ENCODE measurements at regions not wholly inside any gene's neighbourhood (a gene's known extent, or its start where the extent isn't known, plus 50 kb on each side); places are given as distances from the start of the nearest gene placed in this dataset.
"Not testable (repeated sequence)": the region's sequence is repeated elsewhere in the genome, so short reads cannot be mapped to it uniquely, and the experiment has no call there.

DNA sequence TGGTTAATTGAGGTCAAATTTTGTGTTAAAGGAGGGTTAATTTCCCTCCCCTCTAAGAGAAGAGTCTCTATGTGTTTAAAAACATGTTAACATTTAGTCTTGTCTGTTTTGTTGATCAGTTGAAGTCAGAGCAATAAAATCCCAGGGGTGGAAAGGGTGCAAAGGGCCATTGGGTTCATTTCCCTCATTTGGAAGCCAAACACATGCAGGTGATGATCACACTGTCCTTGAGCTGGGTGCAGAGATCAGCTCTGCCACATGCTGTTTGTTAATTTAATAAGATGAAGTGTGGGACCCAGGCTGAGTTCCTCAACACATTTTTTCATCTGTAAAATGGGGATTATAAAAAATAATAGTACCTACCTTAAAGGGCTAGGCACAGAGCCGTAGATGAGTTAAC is 260.9 kb downstream of the LPIN1 start:
- intact Hi-C loops (cut with micrococcal nuclease), result loop anchor here (5.0 kb wide), 3 partner anchors 285 to 850 kb away; partner anchors contain the start of gene TRIB2
- DNase-seq (ENCODE audit: low spot score), result no peak
- Mint-ChIP-seq H3K36me3 (ENCODE audit: low read depth) (no peaks in the 10 kb centered on the region), H3K4me3 (ENCODE audit: low read depth) (no peak overlapping the region), H3K27ac (no peak overlapping the region), H3K9me3 (peaks cover 1% of the 10 kb centered on the region), H3K4me1 (ENCODE audit: low read depth) (peaks cover 10% of the 10 kb centered on the region), H3K27me3 (ENCODE audit: low read depth) (peaks cover 41% of the 10 kb centered on the region)

DNA sequence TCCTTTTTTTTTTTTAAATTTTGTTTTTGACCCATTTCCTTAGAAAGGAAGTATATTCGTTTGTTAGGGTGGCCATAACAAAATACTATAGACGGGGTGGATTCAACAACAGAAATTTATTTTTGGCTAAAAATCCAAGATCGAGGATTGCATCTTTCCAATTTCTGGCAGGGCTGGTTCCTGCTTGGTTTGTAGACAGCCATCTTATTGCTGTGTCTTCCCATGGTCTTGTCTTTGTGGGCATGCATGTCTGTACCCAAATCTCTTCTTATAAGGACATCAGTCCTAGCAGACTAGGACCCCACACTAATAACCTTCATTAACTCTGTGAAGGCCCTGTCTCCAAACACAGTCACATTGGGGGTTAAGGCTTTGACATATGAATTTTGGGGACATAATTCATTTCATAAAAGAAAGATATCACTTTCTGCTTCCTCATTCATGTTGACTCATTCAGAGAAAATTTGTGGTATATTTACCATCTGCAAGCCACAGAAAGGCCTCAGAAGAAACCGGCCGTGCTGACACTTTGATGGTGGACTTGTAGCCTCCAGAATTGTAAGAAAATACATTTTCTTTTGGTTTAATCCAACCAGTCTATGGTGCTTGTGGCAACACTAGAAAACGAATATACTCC is 262.1 kb downstream of the LPIN1 start:
- H3K36me3 Mint-ChIP-seq (ENCODE audit: low read depth), result no peaks in the 10 kb centered on the region
- intact Hi-C loops (cut with micrococcal nuclease), result loop anchor here (5.0 kb wide), 3 partner anchors 284 to 849 kb away; partner anchors contain the start of gene TRIB2
- no peak overlapping the region for H3K4me3 Mint-ChIP-seq (ENCODE audit: low read depth)
- H3K27ac Mint-ChIP-seq, result no peak overlapping the region
- peaks cover 10% of the 10 kb centered on the region for H3K4me1 Mint-ChIP-seq (ENCODE audit: low read depth)
- no peaks in the 10 kb centered on the region for H3K9me3 Mint-ChIP-seq
- DNase-seq (ENCODE audit: low spot score), result no peak
- peaks cover 37% of the 10 kb centered on the region for H3K27me3 Mint-ChIP-seq (ENCODE audit: low read depth)

DNA sequence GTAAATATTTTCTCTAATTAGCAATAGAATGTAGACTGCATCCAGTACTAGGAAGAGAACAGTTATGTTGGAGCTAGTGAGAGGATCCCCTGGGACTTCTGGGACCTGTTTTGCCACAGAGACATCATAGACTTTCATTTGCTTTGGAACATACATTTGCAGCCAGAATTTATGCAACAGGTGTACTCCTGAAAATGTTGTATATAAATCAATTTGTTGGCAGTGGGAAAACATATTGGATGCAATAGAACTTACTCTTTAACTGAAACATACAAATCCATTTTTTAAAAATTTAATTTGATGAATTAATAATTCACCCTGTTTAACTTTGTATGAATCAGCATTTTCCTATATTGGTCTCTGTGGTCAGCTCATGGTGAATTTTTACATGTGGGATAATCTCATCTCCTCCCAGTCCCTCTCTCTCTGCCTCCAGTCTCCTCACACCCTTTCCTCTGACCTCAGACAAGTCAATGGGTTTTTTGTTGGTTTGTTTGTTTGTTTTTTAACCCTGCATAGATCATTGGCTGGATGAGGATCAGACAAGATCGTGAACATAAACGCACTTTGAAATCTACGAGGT is 263.0 kb downstream of the LPIN1 start:
- DNase-seq (ENCODE audit: low spot score), result no peak
- Mint-ChIP-seq H3K4me3 (ENCODE audit: low read depth) (no peak overlapping the region), H3K27me3 (ENCODE audit: low read depth) (peaks cover 37% of the 10 kb centered on the region), H3K27ac (no peak overlapping the region), H3K9me3 (no peaks in the 10 kb centered on the region), H3K4me1 (ENCODE audit: low read depth) (peaks cover 10% of the 10 kb centered on the region), H3K36me3 (ENCODE audit: low read depth) (no peaks in the 10 kb centered on the region)
- intact Hi-C loops (cut with micrococcal nuclease), result loop anchor here (5.0 kb wide), 3 partner anchors 283 to 848 kb away; partner anchors contain the start of gene TRIB2

DNA sequence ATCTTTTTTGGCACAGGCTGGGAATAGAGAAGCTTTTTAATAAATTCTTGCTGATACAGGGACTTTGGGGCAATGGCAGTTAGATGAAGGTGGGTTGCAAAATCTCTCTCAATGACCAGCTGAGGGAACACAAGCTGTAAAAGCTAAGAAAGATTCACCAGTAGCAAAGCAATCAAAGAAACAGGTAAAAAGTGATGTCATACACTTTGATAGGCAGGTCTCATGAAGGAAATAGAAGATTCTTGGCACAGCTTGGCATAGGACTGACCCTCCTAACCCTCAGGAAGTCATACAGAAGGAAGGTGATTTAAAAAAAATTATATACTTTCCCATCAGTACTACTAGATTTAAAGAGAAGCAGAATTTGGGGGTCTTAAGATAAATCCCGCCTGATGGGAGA is 263.6 kb downstream of the LPIN1 start:
- no peak for DNase-seq (ENCODE audit: low spot score)
- no peak overlapping the region for H3K4me3 Mint-ChIP-seq (ENCODE audit: low read depth)
- no peak overlapping the region for H3K27ac Mint-ChIP-seq
- H3K27me3 Mint-ChIP-seq (ENCODE audit: low read depth), result peaks cover 37% of the 10 kb centered on the region
- H3K36me3 Mint-ChIP-seq (ENCODE audit: low read depth), result no peaks in the 10 kb centered on the region
- peaks cover 8% of the 10 kb centered on the region for H3K4me1 Mint-ChIP-seq (ENCODE audit: low read depth)
- H3K9me3 Mint-ChIP-seq, result no peaks in the 10 kb centered on the region
- intact Hi-C loops (cut with micrococcal nuclease), result no loop called here

DNA sequence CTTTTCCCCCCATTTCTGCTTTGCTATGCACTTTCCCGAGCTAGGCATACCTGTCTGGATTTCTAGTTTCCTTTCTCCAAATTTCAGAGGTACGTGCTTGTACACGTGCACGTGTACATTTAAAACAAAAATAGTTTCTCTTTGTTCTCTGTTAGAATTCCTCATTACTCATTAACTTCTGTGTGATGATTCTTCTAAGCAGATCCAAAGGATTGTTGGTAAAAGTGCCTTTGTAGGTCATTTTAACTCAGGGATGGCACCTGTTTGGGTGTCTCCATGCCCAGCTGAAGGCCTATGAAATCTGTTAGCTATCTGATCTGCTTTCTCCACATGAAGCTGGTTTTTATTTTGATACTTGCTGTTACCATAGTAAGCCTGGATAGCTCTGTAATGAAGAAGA is 264.3 kb downstream of the LPIN1 start:
- Mint-ChIP-seq H3K27ac (no peak overlapping the region), H3K27me3 (ENCODE audit: low read depth) (peaks cover 37% of the 10 kb centered on the region), H3K36me3 (ENCODE audit: low read depth) (no peaks in the 10 kb centered on the region), H3K4me3 (ENCODE audit: low read depth) (no peak overlapping the region), H3K9me3 (no peaks in the 10 kb centered on the region), H3K4me1 (ENCODE audit: low read depth) (peaks cover 5% of the 10 kb centered on the region)
- intact Hi-C loops (cut with micrococcal nuclease), result no loop called here
- DNase-seq (ENCODE audit: low spot score), result no peak

DNA sequence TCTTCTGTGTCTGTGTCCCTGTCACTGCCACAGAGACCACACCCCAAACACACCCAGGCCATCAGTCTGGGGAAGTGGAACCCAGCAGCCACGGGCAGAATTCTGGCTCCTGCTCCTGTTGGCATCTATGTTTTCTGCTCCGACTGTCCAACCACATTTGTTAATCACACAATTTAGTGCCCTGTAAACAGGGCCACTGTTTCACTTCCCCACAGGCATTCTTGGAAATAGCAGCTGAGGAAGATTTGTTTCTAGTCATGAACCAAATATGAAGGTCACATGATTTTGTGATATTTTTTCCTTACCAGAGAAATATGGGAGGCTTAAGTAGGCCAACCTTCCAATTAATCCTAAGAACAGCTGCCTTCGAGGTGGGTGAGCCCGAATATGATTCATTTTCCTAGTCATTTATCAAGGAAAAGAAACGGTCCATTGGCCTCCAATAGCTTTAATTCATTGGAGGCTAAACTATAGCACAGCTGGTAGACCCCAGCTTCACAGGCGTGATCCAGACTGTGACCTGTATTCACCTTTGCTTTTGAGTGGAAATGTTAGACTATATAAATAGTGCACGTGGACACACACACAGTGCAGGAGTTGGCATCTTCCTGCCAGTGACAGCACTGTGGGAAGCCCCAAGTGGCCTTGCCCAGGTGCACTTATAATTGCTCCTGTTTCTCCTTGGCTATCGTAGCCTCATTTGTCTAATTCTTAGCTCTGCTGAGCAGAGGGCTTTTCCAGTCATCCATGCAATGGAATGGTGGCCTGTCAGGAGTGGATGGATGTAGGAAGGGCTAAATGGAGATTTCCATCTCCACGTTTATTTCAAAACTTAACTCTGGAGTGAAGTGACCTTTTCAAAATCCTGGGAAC is 267.9 kb downstream of the LPIN1 start:
- H3K27ac Mint-ChIP-seq, result no peak overlapping the region
- no peaks in the 10 kb centered on the region for H3K36me3 Mint-ChIP-seq (ENCODE audit: low read depth)
- peaks cover 38% of the 10 kb centered on the region for H3K27me3 Mint-ChIP-seq (ENCODE audit: low read depth)
- no peaks in the 10 kb centered on the region for H3K4me1 Mint-ChIP-seq (ENCODE audit: low read depth)
- intact Hi-C loops (cut with micrococcal nuclease), result no loop called here
- no peaks in the 10 kb centered on the region for H3K9me3 Mint-ChIP-seq
- DNase-seq (ENCODE audit: low spot score), result no peak
- no peak overlapping the region for H3K4me3 Mint-ChIP-seq (ENCODE audit: low read depth)

DNA sequence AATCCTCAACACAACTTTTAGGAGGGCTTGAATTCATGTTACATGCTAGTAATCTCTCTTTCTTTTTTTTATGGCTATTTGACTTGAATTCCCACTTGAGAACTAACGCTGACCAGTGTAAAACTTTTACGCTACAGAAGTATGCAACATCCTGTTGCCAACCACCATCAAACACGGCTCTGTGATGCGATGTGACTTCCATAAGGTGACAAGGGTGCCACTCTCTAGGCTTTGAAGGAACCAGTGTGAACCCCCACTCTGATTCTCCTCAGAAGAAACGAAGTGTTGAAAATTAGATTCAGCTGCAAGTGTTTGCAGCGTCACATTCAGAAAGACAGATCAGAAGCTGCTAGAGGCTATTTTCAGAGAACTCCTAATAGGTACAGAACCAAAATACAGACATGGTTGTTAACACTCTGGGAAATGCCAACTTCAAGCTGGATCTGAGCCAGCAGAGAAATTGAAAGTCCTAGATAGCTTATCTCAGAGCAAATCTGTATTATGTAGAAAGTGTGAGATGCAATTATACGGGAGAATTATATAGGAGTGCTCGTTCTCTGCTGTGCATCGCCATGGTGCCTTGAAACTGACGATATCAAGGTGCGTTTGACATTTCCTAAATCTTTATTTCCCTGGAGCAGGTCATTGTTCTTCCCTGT is 271.2 kb downstream of the LPIN1 start:
- Mint-ChIP-seq H3K4me1 (ENCODE audit: low read depth) (no peaks in the 10 kb centered on the region), H3K4me3 (ENCODE audit: low read depth) (no peak overlapping the region), H3K27ac (no peak overlapping the region), H3K27me3 (ENCODE audit: low read depth) (peaks cover 15% of the 10 kb centered on the region), H3K36me3 (ENCODE audit: low read depth) (no peaks in the 10 kb centered on the region), H3K9me3 (peaks cover 23% of the 10 kb centered on the region)
- intact Hi-C loops (cut with micrococcal nuclease), result no loop called here
- DNase-seq (ENCODE audit: low spot score), result no peak

DNA sequence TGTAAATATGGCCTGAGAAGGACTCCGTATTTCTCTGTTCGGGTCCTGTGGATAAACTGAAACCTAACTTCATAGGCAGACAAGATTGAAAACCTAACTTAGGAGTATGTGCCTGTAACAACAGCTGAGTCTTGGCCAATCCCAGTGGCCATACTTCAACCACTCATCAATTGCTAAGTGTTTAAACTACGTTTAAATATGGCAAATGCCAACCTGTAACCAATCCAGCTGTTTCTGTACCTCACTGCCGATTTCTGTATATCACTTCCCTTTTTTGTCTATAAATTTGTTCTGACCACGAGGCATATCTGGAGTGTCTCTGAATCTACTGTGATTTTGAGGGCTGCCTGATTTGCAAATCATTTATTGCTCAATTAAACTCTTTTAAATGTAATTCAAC is 272.3 kb downstream of the LPIN1 start:
- H3K36me3 Mint-ChIP-seq (ENCODE audit: low read depth); H3K4me3 Mint-ChIP-seq (ENCODE audit: low read depth); DNase-seq (ENCODE audit: low spot score); intact Hi-C loops (cut with micrococcal nuclease); H3K4me1 Mint-ChIP-seq (ENCODE audit: low read depth); H3K27ac Mint-ChIP-seq: not testable (repeated sequence)
- H3K9me3 Mint-ChIP-seq, result peaks cover 30% of the 10 kb centered on the region
- H3K27me3 Mint-ChIP-seq (ENCODE audit: low read depth), result peaks cover 18% of the 10 kb centered on the region

DNA sequence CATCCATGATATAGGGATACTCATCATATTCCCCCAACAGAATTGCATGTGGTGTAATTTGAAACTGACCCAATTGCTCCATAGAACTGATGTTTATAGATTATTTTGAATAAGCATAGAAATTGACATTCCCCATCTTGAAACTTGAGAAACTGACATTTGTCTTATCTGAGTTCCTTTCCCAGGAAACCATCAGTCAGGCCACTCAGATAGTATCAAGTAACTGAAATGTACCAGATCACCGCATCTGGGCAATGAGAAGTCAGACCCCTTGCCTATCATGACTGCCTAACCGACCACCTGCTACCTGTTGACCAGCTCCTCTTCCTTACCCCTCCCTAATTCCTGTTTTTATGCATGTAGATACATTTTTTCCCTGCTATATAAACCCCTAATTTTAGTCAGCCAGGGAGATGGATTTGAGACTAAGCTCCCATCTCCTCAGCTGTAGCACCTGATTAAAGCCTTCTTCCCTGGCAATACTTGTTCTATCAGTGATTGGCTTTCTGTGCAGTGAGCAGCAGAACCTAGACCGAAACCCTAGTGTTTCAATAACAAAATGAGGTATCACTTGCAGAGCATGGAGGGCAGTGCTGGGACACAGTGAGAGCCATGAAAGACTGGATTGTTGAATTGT is 274.5 kb downstream of the LPIN1 start:
- no peak for DNase-seq (ENCODE audit: low spot score)
- peaks cover 17% of the 10 kb centered on the region for H3K27me3 Mint-ChIP-seq (ENCODE audit: low read depth)
- H3K36me3 Mint-ChIP-seq (ENCODE audit: low read depth), result no peaks in the 10 kb centered on the region
- no peak overlapping the region for H3K27ac Mint-ChIP-seq
- no peak overlapping the region for H3K4me3 Mint-ChIP-seq (ENCODE audit: low read depth)
- H3K4me1 Mint-ChIP-seq (ENCODE audit: low read depth), result no peaks in the 10 kb centered on the region
- intact Hi-C loops (cut with micrococcal nuclease), result no loop called here
- H3K9me3 Mint-ChIP-seq, result peaks cover 30% of the 10 kb centered on the region

DNA sequence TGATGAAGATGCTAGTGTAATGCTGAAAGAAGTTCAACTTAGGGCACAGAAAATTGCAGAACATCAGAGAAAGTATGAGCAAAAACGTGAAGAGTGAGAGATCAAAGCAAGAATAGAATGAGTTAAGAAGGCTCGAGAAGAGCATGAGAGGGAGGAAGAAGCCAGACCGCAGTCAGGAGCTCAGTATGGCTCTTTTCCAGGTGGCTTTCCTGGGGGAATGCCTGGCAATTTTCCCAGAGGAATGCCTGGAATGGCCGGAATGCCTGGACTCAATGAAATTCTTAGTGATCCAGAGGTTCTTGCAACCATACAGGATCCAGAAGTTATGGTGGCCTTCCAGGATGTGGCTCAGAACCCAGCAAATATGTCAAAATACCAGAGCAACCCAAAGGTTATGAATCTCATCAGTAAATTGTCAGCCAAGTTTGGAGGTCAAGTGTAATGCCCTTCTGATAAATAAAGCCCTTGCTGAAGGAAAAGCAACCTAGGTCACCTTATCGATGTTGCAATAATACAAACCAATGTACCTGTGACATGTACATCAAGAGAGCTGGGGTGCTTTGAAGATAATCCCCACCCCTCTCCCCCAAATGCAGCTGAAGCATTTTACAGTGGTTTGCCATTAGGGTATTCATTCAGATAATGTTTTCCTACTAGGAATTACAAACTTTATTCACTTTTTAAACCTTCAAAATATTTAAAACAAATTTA is 277.9 kb downstream of the LPIN1 start:
- H3K27me3 Mint-ChIP-seq (ENCODE audit: low read depth); H3K4me3 Mint-ChIP-seq (ENCODE audit: low read depth); H3K27ac Mint-ChIP-seq; H3K36me3 Mint-ChIP-seq (ENCODE audit: low read depth); H3K4me1 Mint-ChIP-seq (ENCODE audit: low read depth); intact Hi-C loops (cut with micrococcal nuclease); DNase-seq (ENCODE audit: low spot score): not testable (repeated sequence)
- H3K9me3 Mint-ChIP-seq, result peaks cover 30% of the 10 kb centered on the region

DNA sequence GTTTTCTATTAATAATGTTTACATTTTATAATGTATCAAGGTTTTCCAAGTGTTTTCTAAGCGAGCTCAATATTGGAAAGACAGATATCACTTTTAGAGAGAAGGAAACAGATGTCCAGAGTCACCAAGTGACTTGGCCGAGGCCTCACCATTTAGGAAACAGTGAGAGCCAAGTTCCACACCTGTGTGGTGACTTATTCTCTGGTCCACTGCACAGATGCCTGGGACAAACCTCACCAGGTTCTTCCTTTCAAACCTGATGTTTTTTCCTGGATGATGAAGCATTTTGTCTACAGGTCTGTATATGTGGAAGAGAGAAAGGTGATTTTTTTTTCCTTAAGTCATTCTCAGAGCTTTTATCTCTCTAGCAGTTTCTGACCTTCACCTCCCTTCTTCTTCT is 280.7 kb downstream of the LPIN1 start:
- Mint-ChIP-seq H3K27ac (no peak overlapping the region), H3K4me3 (ENCODE audit: low read depth) (no peak overlapping the region), H3K27me3 (ENCODE audit: low read depth) (peaks cover 5% of the 10 kb centered on the region), H3K4me1 (ENCODE audit: low read depth) (no peaks in the 10 kb centered on the region), H3K36me3 (ENCODE audit: low read depth) (no peaks in the 10 kb centered on the region), H3K9me3 (peaks cover 9% of the 10 kb centered on the region)
- DNase-seq (ENCODE audit: low spot score), result no peak
- intact Hi-C loops (cut with micrococcal nuclease), result no loop called here

DNA sequence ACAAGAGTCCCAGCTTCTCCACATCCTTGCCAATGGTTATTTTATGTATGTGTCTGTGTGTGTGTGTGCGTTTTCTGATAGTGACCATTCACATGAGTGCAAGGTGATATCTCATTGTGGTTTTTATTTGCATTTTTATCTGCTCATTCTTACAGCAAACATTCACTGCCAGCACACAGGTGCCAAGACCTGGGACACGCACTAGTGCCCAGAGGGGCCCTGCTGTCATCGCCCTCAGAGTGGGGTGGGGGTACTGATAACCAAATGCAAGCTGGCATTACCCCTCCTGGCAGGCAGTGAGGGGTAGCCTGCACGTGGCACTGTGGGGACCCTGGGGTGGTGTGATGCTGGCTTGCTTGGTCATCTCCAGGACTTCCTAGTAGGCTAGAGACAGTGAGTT is 285.4 kb downstream of the LPIN1 start:
- Mint-ChIP-seq H3K9me3 (no peaks in the 10 kb centered on the region), H3K27ac (no peak overlapping the region), H3K36me3 (ENCODE audit: low read depth) (no peaks in the 10 kb centered on the region), H3K4me1 (ENCODE audit: low read depth) (no peaks in the 10 kb centered on the region), H3K4me3 (ENCODE audit: low read depth) (no peak overlapping the region), H3K27me3 (ENCODE audit: low read depth) (peaks cover 5% of the 10 kb centered on the region)
- DNase-seq (ENCODE audit: low spot score), result no peak
- intact Hi-C loops (cut with micrococcal nuclease), result no loop called here

All from activated T-helper 2 cell treated with anti-CD3 and anti-CD28 coated beads, Interferon-gamma antibody, Interleukin-2, Interleukin-4, amounts not matched to agents 10 μg/mL and 5 μg/mL and 100 μg/mL, durations not matched to agents 14 hours and 24 hours and 36 hours (primary cell).